ENCODE measurements at regions not wholly inside any gene's neighbourhood (a gene's known extent, or its start where the extent isn't known, plus 50 kb on each side); places are given as distances from the start of the nearest gene placed in this dataset.

DNA sequence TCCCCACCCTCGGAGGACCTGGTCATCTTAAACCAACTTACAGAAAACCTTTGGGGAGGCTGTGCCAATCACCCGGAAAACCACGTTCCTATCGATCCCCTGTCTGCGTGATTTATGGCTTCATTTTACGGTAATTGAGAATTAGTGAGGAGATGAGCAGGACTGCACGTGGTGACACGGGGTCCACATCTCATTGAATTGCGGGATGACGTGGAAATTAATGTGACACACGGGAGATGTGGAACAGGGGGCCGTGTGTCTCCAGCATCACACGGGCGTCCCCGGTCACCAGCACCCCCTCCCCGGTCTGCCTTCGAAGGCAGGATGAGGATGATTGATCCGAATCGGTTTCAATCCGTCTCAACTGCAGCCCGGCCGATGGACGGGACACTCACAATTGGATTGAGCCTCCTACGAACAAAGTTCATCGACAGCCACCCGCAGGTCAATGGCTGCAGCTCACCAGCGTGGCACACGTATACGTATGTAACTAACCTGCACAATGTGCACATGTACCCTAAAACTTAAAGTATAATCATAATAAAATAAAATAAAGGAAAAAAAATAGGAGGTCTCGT lies 160.3 kb downstream of the SHOX start:
- TF ChIP-seq CTCF (IDR thresholded peaks at IDR 0.05), result no peak
- TF ChIP-seq POLR2A (IDR thresholded peaks at IDR 0.05), result no peak
- no peak for TF ChIP-seq POLR2AphosphoS5 (IDR thresholded peaks at IDR 0.05)

All from gastroesophageal sphincter (tissue), 3 donors.